H9 (cell line): ENCODE measurements at regions not wholly inside any gene's neighbourhood (a gene's known extent, or its start where the extent isn't known, plus 50 kb on each side); places are given as distances from the start of the nearest gene placed in this dataset.

Experiments
- DNase-seq: peaks from one replicate; pipeline ENCODE4 v3.0.0-alpha.2; 2017
- H2AFZ ChIP-seq: one replicate; pipeline ENCODE4 v1.6.1; 2013; ENCODE audit warnings: mild to moderate bottlenecking, low read length, control low read depth, moderate library complexity
- H2AK5ac ChIP-seq: 2 replicates; pipeline ENCODE4 v1.6.1; 2013; ENCODE audit warnings: low read length, control low read depth, mixed read lengths; ENCODE audit not compliant: insufficient read length
- H2BK120ac ChIP-seq: one replicate; pipeline ENCODE4 v1.6.1; 2013; ENCODE audit warnings: low read depth, mild to moderate bottlenecking, low read length, control low read depth, inconsistent platforms; ENCODE audit not compliant: poor library complexity, severe bottlenecking
- H2BK12ac ChIP-seq: 2 replicates; pipeline ENCODE4 v1.6.1; 2013; ENCODE audit warnings: low read length, control low read depth, mixed read lengths, low read depth; ENCODE audit not compliant: insufficient read length
- H2BK15ac ChIP-seq: 2 replicates; pipeline ENCODE4 v1.6.1; 2013; ENCODE audit warnings: low read depth, low read length, control low read depth
- H2BK20ac ChIP-seq: one replicate; pipeline ENCODE4 v1.6.1; 2013; ENCODE audit warnings: low read depth, mild to moderate bottlenecking, low read length, control low read depth, inconsistent platforms; ENCODE audit not compliant: poor library complexity, severe bottlenecking
- H2BK5ac ChIP-seq: 2 replicates; pipeline ENCODE4 v1.6.1; 2013; ENCODE audit warnings: low read length, control low read depth, mixed read lengths; ENCODE audit not compliant: insufficient read length
- H3K14ac ChIP-seq: 2 replicates; pipeline ENCODE4 v1.6.1; 2013; ENCODE audit warnings: low read length, control low read depth; ENCODE audit not compliant: insufficient read depth
- H3K18ac ChIP-seq: 2 replicates; pipeline ENCODE4 v1.6.1; 2013; ENCODE audit warnings: low read depth, mild to moderate bottlenecking, mixed read lengths, low read length, control low read depth; ENCODE audit not compliant: insufficient read length
- H3K23ac ChIP-seq: 2 replicates; pipeline ENCODE4 v1.6.1; 2013; ENCODE audit warnings: low read length, control low read depth, mixed read lengths, low read depth; ENCODE audit not compliant: insufficient read length
- H3K23me2 ChIP-seq: 2 replicates; pipeline ENCODE4 v1.6.1; 2013; ENCODE audit warnings: low read depth, mild to moderate bottlenecking, mixed read lengths, low read length, control low read depth; ENCODE audit not compliant: insufficient read length, poor library complexity, severe bottlenecking
- H3K27ac ChIP-seq: 2 replicates; pipeline ENCODE4 v1.5.1; 2013; ENCODE audit warnings: low read length, control low read depth, mixed read lengths, low read depth; ENCODE audit not compliant: insufficient read length
- H3K27me3 ChIP-seq: 2 replicates; pipeline ENCODE4 v1.6.1; 2013; ENCODE audit warnings: low read length, control low read depth, inconsistent platforms; ENCODE audit not compliant: insufficient read depth
- H3K4ac ChIP-seq: 2 replicates; pipeline ENCODE4 v1.6.1; 2013; ENCODE audit warnings: low read depth, mild to moderate bottlenecking, control low read depth, inconsistent platforms, low read length, moderate library complexity
- H3K4me1 ChIP-seq: 2 replicates; pipeline ENCODE4 v1.6.1; 2013; ENCODE audit warnings: low read length, control low read depth, inconsistent platforms; ENCODE audit not compliant: insufficient read depth
- H3K4me2 ChIP-seq: 2 replicates; pipeline ENCODE4 v1.6.1; 2013; ENCODE audit warnings: low read length, control low read depth, mixed read lengths; ENCODE audit not compliant: insufficient read length, insufficient read depth
- H3K56ac ChIP-seq: 2 replicates; pipeline ENCODE4 v1.6.1; 2013; ENCODE audit warnings: low read depth, mild to moderate bottlenecking, mixed read lengths, low read length, control low read depth; ENCODE audit not compliant: insufficient read length
- H3K79me1 ChIP-seq: 2 replicates; pipeline ENCODE4 v1.6.1; 2013; ENCODE audit warnings: low read depth, mild to moderate bottlenecking, moderate library complexity, low read length, control low read depth, inconsistent platforms; ENCODE audit not compliant: insufficient read depth, poor library complexity, severe bottlenecking
- H3K79me2 ChIP-seq: 2 replicates; pipeline ENCODE4 v1.6.1; 2013; ENCODE audit warnings: low read length, control low read depth, inconsistent platforms; ENCODE audit not compliant: insufficient read depth
- H3K9ac ChIP-seq: 2 replicates; pipeline ENCODE4 v1.6.1; 2013; ENCODE audit warnings: low read length, control low read depth, mixed read lengths; ENCODE audit not compliant: insufficient read length; ENCODE audit errors: extremely low read depth
- H3K9me3 ChIP-seq: one replicate; pipeline ENCODE4 v1.6.1; 2013; ENCODE audit warnings: low read depth, low read length, inconsistent platforms; ENCODE audit not compliant: control insufficient read depth
- H3T11ph ChIP-seq: one replicate; pipeline ENCODE4 v1.6.1; 2013; ENCODE audit warnings: mild to moderate bottlenecking, low read length, control low read depth, inconsistent platforms
- H4K20me1 ChIP-seq: one replicate; pipeline ENCODE4 v1.6.1; 2013; ENCODE audit not compliant: control insufficient read depth, insufficient read length, insufficient read depth
- H4K5ac ChIP-seq: 2 replicates; pipeline ENCODE4 v1.6.1; 2013; ENCODE audit warnings: low read depth, mild to moderate bottlenecking, mixed read lengths, low read length, control low read depth; ENCODE audit not compliant: insufficient read length
- H4K8ac ChIP-seq: replicated peaks from 2 replicates; pipeline ENCODE4 v1.6.1; 2013; ENCODE audit warnings: low read length, control low read depth, mixed read lengths, low read depth; ENCODE audit not compliant: insufficient read length
- H4K91ac ChIP-seq: 2 replicates; pipeline ENCODE4 v1.6.1; 2013; ENCODE audit warnings: low read depth, mild to moderate bottlenecking, moderate library complexity, mixed read lengths, low read length, control low read depth; ENCODE audit not compliant: insufficient read length
- H3K27ac Mint-ChIP-seq, 3 experiments: 2 replicates in 2 of 3; 3 replicates in 1 of 3; pipeline ENCODE4 v1.8.0; 2020 to 2021; ENCODE audit warnings: mixed read lengths in 3 of 3, mild to moderate bottlenecking in 1 of 3, moderate library complexity in 1 of 3
- H3K27me3 Mint-ChIP-seq: 2 replicates; pipeline ENCODE4 v1.8.0; 2021; ENCODE audit warnings: low read depth, mild to moderate bottlenecking, moderate library complexity, mixed read lengths
- H3K36me3 Mint-ChIP-seq, 3 experiments: 2 replicates in 2 of 3; 3 replicates in 1 of 3; pipeline ENCODE4 v1.8.0; 2020 to 2021; ENCODE audit warnings: low read depth in 3 of 3, mixed read lengths in 3 of 3; ENCODE audit not compliant: insufficient read depth in 1 of 3
- H3K4me1 Mint-ChIP-seq, 2 experiments: 2 replicates each; pipeline ENCODE4 v1.8.0; 2020; ENCODE audit warnings: mixed read lengths in 2 of 2
- H3K4me3 Mint-ChIP-seq, 2 experiments: 2 replicates in 1 of 2; 3 replicates in 1 of 2; pipeline ENCODE4 v1.8.0; 2020 to 2021; ENCODE audit warnings: mild to moderate bottlenecking in 2 of 2, mixed read lengths in 2 of 2, moderate library complexity in 1 of 2
- H3K9me3 Mint-ChIP-seq, 2 experiments: 2 replicates in 1 of 2; 3 replicates in 1 of 2; pipeline ENCODE4 v1.8.0; 2020; ENCODE audit warnings: mild to moderate bottlenecking in 2 of 2, mixed read lengths in 2 of 2, moderate library complexity in 1 of 2
- CTCF ChIP-seq: fragments of 200-600 bp; sonication (generic); conservative IDR thresholded peaks from 3 replicates; pipeline ENCODE4 v1.8.0; 2021; ENCODE audit warnings: antibody characterized with exemption, mild to moderate bottlenecking
- WGBS: extraction: QIAGEN DNeasy Blood & Tissue Kit; methylation state at CpG from one replicate; pipeline ENCODE4 v1.1.7; 2013; ENCODE audit warnings: missing lambda C conversion rate, low lambda C conversion rate, mixed read lengths; ENCODE audit not compliant: insufficient read length; ENCODE audit errors: extremely low coverage; 5-methylcytosine and 5-hydroxymethylcytosine counted together

- Histone ChIP-seq H3K27me3 (no peaks in the 10 kb centered on the region), H2BK20ac (no peak overlapping the region), H3T11ph (no peak overlapping the region), H3K79me2 (no peaks in the 10 kb centered on the region), H2AFZ (no peak overlapping the region), H4K20me1 (no peaks in the 10 kb centered on the region), H4K8ac (no peak overlapping the region), H3K14ac (no peak overlapping the region), H3K4me2 (no peak overlapping the region), H3K79me1 (no peaks in the 10 kb centered on the region), H2AK5ac (no peak overlapping the region), H4K5ac (no peak overlapping the region), H2BK12ac (no peak overlapping the region), H3K18ac (no peak overlapping the region), H3K56ac (no peak overlapping the region), H2BK5ac (no peak overlapping the region), H3K27ac (no peak overlapping the region), H3K23me2 (no peaks in the 10 kb centered on the region), H3K9ac (no peak overlapping the region), H2BK120ac (peak overlapping the region; percentile 73), H3K9me3 (no peaks in the 10 kb centered on the region), H3K4ac (no peak overlapping the region), H3K23ac (no peak overlapping the region), H2BK15ac (no peak overlapping the region), H3K4me1 (peaks cover 4% of the 10 kb centered on the region), H4K91ac (no peak overlapping the region)
- no peaks in the 10 kb centered on the region for H3K36me3 Mint-ChIP-seq
- H3K27ac Mint-ChIP-seq = peak overlapping the region; percentile 82 to 96 (median 91)
- H3K27me3 Mint-ChIP-seq = 0 out of 2 replicates have a peak, but pooled peaks cover 2% of the 10 kb centered on the region
- no peak for TF ChIP-seq CTCF
- H3K9me3 Mint-ChIP-seq = no peaks in the 10 kb centered on the region
- peaks cover 49 to 58% of the 10 kb centered on the region in 2 experiments for H3K4me1 Mint-ChIP-seq
- peak; percentile 70 for DNase-seq
- H3K4me3 Mint-ChIP-seq = peak overlapping the region in 1 of 2 experiments; percentile 36; a peak in 1 of 5 replicates
- WGBS = no CpG with 5 or more reads among the region's 4 CpGs
Observed at GRCh38 chr3:64344721-64345207, 119.5 kb upstream of the PRICKLE2 start.
